ENCODE measurements at regions not wholly inside any gene's neighbourhood (a gene's known extent, or its start where the extent isn't known, plus 50 kb on each side); places are given as distances from the start of the nearest gene placed in this dataset.
"Not testable (repeated sequence)": the region's sequence is repeated elsewhere in the genome, so short reads cannot be mapped to it uniquely, and the experiment has no call there.

GRCh38 chr21:10415456-10415855 lies 105.9 kb upstream of the TPTE start:
- TF ChIP-seq, protein P1, sequence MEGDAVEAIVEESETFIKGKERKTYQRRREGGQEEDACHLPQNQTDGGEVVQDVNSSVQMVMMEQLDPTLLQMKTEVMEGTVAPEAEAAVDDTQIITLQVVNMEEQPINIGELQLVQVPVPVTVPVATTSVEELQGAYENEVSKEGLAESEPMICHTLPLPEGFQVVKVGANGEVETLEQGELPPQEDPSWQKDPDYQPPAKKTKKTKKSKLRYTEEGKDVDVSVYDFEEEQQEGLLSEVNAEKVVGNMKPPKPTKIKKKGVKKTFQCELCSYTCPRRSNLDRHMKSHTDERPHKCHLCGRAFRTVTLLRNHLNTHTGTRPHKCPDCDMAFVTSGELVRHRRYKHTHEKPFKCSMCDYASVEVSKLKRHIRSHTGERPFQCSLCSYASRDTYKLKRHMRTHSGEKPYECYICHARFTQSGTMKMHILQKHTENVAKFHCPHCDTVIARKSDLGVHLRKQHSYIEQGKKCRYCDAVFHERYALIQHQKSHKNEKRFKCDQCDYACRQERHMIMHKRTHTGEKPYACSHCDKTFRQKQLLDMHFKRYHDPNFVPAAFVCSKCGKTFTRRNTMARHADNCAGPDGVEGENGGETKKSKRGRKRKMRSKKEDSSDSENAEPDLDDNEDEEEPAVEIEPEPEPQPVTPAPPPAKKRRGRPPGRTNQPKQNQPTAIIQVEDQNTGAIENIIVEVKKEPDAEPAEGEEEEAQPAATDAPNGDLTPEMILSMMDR (IDR thresholded peaks at IDR 0.05), result not testable (repeated sequence)
- not testable (repeated sequence) for TF ChIP-seq POLR2A, POLR2AphosphoS5 (IDR thresholded peaks at IDR 0.05)
